K562 (cell line): ENCODE measurements at regions not wholly inside any gene's neighbourhood (a gene's known extent, or its start where the extent isn't known, plus 50 kb on each side); places are given as distances from the start of the nearest gene placed in this dataset.

Experiments used
- ADNP ChIP-seq: fragments of 200-800 bp; sonication (Bioruptor generic); IDR thresholded peaks from 2 replicates; pipeline ENCODE4 v1.6.1; 2016; ENCODE audit warnings: missing genetic modification characterization, missing compliant biosample characterization
- CREM ChIP-seq: IDR thresholded peaks from 2 replicates; pipeline ENCODE4 v1.6.1; 2014; ENCODE audit warnings: antibody characterized with exemption, low read depth
- GATAD2B ChIP-seq: fragments of 450-650 bp; IDR thresholded peaks from 2 replicates; pipeline ENCODE4 v1.6.1; 2017; ENCODE audit warnings: mild to moderate bottlenecking, borderline replicate concordance
- MGA ChIP-seq: fragments of 450-650 bp; IDR thresholded peaks from 2 replicates; pipeline ENCODE4 v1.6.1; 2016; ENCODE audit warnings: mild to moderate bottlenecking, moderate library complexity
- NR2C2 ChIP-seq, 2 experiments: fragments of 200-800 bp in 1 of 2; sonication (Bioruptor generic) in 1 of 2; sonication (generic) in 1 of 2; formaldehyde crosslinking in 1 of 2; IDR thresholded peaks; 2 replicates each; pipeline versions ENCODE4 v1.6.1 to v1.8.0; 2016 to 2022; ENCODE audit warnings: mild to moderate bottlenecking in 1 of 2, missing compliant biosample characterization in 1 of 2, missing genetic modification characterization in 1 of 2, missing genetic modification reagents in 1 of 2
- PATZ1 ChIP-seq: fragments of 250-450 bp; sonication (Bioruptor Pico); IDR thresholded peaks from 2 replicates; pipeline ENCODE4 v1.5.0; 2020; ENCODE audit warnings: mild to moderate bottlenecking, borderline replicate concordance
- RB1 ChIP-seq: fragments of 450-650 bp; IDR thresholded peaks from 2 replicates; pipeline ENCODE4 v1.6.1; 2017; ENCODE audit warnings: low read depth, mild to moderate bottlenecking
- TRIM24 ChIP-seq, 2 experiments: fragments of 450-650 bp; IDR thresholded peaks; 2 replicates each; pipeline ENCODE4 v1.6.1; 2016
- ZBTB8A ChIP-seq: fragments of 450-650 bp; IDR thresholded peaks from 2 replicates; pipeline ENCODE4 v1.6.1; 2018; ENCODE audit warnings: mild to moderate bottlenecking, moderate library complexity; ENCODE audit not compliant: partially characterized antibody
- ZNF217 ChIP-seq: sonication (generic); formaldehyde crosslinking; IDR thresholded peaks from 2 replicates; pipeline ENCODE4 v1.8.0; 2022; ENCODE audit warnings: mild to moderate bottlenecking, missing genetic modification reagents
- TF ChIP-seq, protein P1 (sequence below): fragments of 450-650 bp; formaldehyde crosslinking; IDR thresholded peaks from 2 replicates; pipeline ENCODE4 v1.4.0; 2020; ENCODE audit warnings: mild to moderate bottlenecking, moderate library complexity

GRCh38 chr11:127632546-127632945 is 632.0 kb upstream of the KIRREL3 start:
- TF ChIP-seq RB1 = no peak
- TF ChIP-seq ZNF217 (CRISPR knock-in tag) = no peak
- no peak for TF ChIP-seq CREM
- TF ChIP-seq TRIM24 (IDR thresholded peaks at IDR 0.05) = no peak
- no peak for TF ChIP-seq NR2C2 (CRISPR knock-in tag; IDR thresholded peaks at IDR 0.05)
- no peak for TF ChIP-seq NR2C2 (tag; IDR thresholded peaks at IDR 0.05)
- TF ChIP-seq ADNP = no peak
- no peak for TF ChIP-seq MGA
- TF ChIP-seq, protein P1, sequence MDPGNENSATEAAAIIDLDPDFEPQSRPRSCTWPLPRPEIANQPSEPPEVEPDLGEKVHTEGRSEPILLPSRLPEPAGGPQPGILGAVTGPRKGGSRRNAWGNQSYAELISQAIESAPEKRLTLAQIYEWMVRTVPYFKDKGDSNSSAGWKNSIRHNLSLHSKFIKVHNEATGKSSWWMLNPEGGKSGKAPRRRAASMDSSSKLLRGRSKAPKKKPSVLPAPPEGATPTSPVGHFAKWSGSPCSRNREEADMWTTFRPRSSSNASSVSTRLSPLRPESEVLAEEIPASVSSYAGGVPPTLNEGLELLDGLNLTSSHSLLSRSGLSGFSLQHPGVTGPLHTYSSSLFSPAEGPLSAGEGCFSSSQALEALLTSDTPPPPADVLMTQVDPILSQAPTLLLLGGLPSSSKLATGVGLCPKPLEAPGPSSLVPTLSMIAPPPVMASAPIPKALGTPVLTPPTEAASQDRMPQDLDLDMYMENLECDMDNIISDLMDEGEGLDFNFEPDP (CRISPR knock-in tag) = no peak
- TF ChIP-seq ZBTB8A = no peak
- TF ChIP-seq PATZ1 (CRISPR knock-in tag) = no peak
- TF ChIP-seq GATAD2B = no peak
